K562 (cell line): ENCODE measurements at regions not wholly inside any gene's neighbourhood (a gene's known extent, or its start where the extent isn't known, plus 50 kb on each side); places are given as distances from the start of the nearest gene placed in this dataset.

ENCODE experiments used
- ATAC-seq: fragments of 200-7000 bp; cut with Tn5 transposase; 3 replicates; pipeline ENCODE4 v1.9.1; 2020; ENCODE audit warnings: moderate library complexity
- BruUV-seq: library from RNA; stranded (reverse); fragments of 400-500 nt; replicated peaks from 2 replicates; lab custom pipeline; 2021; lab: Mats Ljungman, UMichigan
- CTCF ChIA-PET: fragments of 300-600 bp; formaldehyde crosslinking; extraction: SDS; loops from one replicate; lab custom pipeline; 2021; ENCODE audit warnings: low intra/inter-chr PET ratio; lab: Yijun Ruan, JAX
- POLR2A ChIA-PET: fragments of 300-600, 350-650 bp; sonication (Branson Sonifier 250); formaldehyde crosslinking; extraction: SDS; loops from one replicate; lab custom pipeline; 2021; ENCODE audit warnings: antibody characterized with exemption, inconsistent platforms; lab: Yijun Ruan, JAX
- DNase-seq, 4 experiments: peaks; one replicate each; pipeline versions ENCODE4 v3.0.0 to v3.0.0-alpha.2; 2011 to 2018; ENCODE audit warnings: low spot score in 3 of 4, mixed read lengths in 3 of 4; ENCODE audit errors: extremely low read depth in 1 of 4
- FAIRE-seq: peaks from 2 replicates; lab custom pipeline; 2011; peaks lifted over from hg19 to GRCh38; lab: Jason Lieb, UNC
- H2AFZ ChIP-seq: 2 replicates; pipeline ENCODE4 v1.6.0; 2011; ENCODE audit warnings: low read depth, low read length, control low read depth, inconsistent platforms
- H3K27ac ChIP-seq: fragments of 200-600 bp; 3 replicates; pipeline ENCODE4 v1.8.0; 2011; ENCODE audit warnings: low read depth, mild to moderate bottlenecking, control low read depth, inconsistent platforms, low read length, moderate library complexity, mixed read lengths; ENCODE audit errors: extremely low read depth
- H3K27me3 ChIP-seq, 2 experiments: fragments of 300-600 bp in 1 of 2; 2 replicates in 1 of 2; 3 replicates in 1 of 2; pipeline versions ENCODE4 v1.6.0 to v1.8.0; 2011; ENCODE audit warnings: inconsistent platforms in 2 of 2, low read length in 2 of 2, mild to moderate bottlenecking in 1 of 2, mixed read lengths in 1 of 2, moderate library complexity in 1 of 2; ENCODE audit not compliant: control insufficient read depth in 2 of 2, insufficient read depth in 2 of 2
- H3K36me3 ChIP-seq: fragments of 300-600 bp; 3 replicates; pipeline ENCODE4 v1.8.0; 2011; ENCODE audit warnings: mild to moderate bottlenecking, low read length, inconsistent platforms; ENCODE audit not compliant: control insufficient read depth, insufficient read depth
- H3K4me1 ChIP-seq, 2 experiments: fragments of 200-600 bp in 1 of 2; replicated peaks in 1 of 2; 2 replicates in 1 of 2; 3 replicates in 1 of 2; pipeline versions ENCODE4 v1.5.1 to v1.8.0; 2011; ENCODE audit warnings: inconsistent platforms in 2 of 2, low read length in 2 of 2, mild to moderate bottlenecking in 1 of 2, mixed read lengths in 1 of 2, moderate library complexity in 1 of 2; ENCODE audit not compliant: control insufficient read depth in 2 of 2, insufficient read depth in 2 of 2
- H3K4me2 ChIP-seq: 2 replicates; pipeline ENCODE4 v1.6.1; 2011; ENCODE audit warnings: low read length, control low read depth, inconsistent platforms, mixed read lengths; ENCODE audit not compliant: insufficient read depth
- H3K4me3 ChIP-seq: fragments of 200-600 bp; sonication (generic), shearing (Covaris generic); 2 replicates; pipeline ENCODE4 v1.5.1; 2016; ENCODE audit warnings: control low read depth, inconsistent platforms
- H3K79me2 ChIP-seq: fragments of 200-600 bp; 3 replicates; pipeline ENCODE4 v1.8.0; 2011; ENCODE audit warnings: low read length, inconsistent platforms; ENCODE audit not compliant: control insufficient read depth, insufficient read depth
- H3K9ac ChIP-seq, 2 experiments: 2 replicates each; pipeline versions ENCODE4 v1.6.0 to v1.6.1; 2011; ENCODE audit warnings: low read depth in 2 of 2, low read length in 2 of 2, control low read depth in 1 of 2, inconsistent platforms in 1 of 2, mild to moderate bottlenecking in 1 of 2, mixed read lengths in 1 of 2; ENCODE audit not compliant: insufficient read depth in 1 of 2
- H3K9me1 ChIP-seq: one replicate; pipeline ENCODE4 v1.6.0; 2011; ENCODE audit warnings: inconsistent platforms, mild to moderate bottlenecking, low read length, moderate library complexity; ENCODE audit not compliant: control insufficient read depth, insufficient read depth
- H3K9me3 ChIP-seq: replicated peaks from 2 replicates; pipeline ENCODE4 v1.5.1; 2011; ENCODE audit warnings: low read depth, low read length, inconsistent platforms; ENCODE audit not compliant: control insufficient read depth, insufficient read depth
- H4K20me1 ChIP-seq: replicated peaks from 2 replicates; pipeline ENCODE4 v1.6.1; 2011; ENCODE audit warnings: low read length, inconsistent platforms, mixed read lengths; ENCODE audit not compliant: control insufficient read depth, insufficient read depth
- BACH1 ChIP-seq: fragments of 200-800 bp; sonication (Bioruptor generic); IDR thresholded peaks from 2 replicates; pipeline ENCODE4 v1.6.1; 2016; ENCODE audit warnings: missing genetic modification characterization, missing compliant biosample characterization
- BHLHE40 ChIP-seq: IDR thresholded peaks from 2 replicates; pipeline ENCODE4 v1.6.1; 2011; ENCODE audit warnings: low read length, improper control_type of control experiment
- CBFA2T2 ChIP-seq: fragments of 450-650 bp; conservative IDR thresholded peaks from 2 replicates; pipeline ENCODE4 v1.6.1; 2017; ENCODE audit warnings: mild to moderate bottlenecking
- E2F1 ChIP-seq: sonication (generic); formaldehyde crosslinking; IDR thresholded peaks from 2 replicates; pipeline ENCODE4 v1.8.1; 2023; ENCODE audit warnings: mild to moderate bottlenecking, missing genetic modification reagents, moderate library complexity
- E2F4 ChIP-seq: sonication (generic); formaldehyde crosslinking; IDR thresholded peaks from 2 replicates; pipeline ENCODE4 v1.8.0; 2022; ENCODE audit warnings: mild to moderate bottlenecking, low read depth, missing genetic modification reagents
- MCM2 ChIP-seq: fragments of 450-650 bp; IDR thresholded peaks from 2 replicates; pipeline ENCODE4 v1.6.1; 2017; ENCODE audit warnings: low read depth, mild to moderate bottlenecking
- NCOA4 ChIP-seq: fragments of 450-650 bp; IDR thresholded peaks from 2 replicates; pipeline ENCODE4 v1.6.1; 2018; ENCODE audit warnings: mild to moderate bottlenecking; ENCODE audit not compliant: partially characterized antibody
- SAP30 ChIP-seq: fragments of 200-600 bp; sonication (generic); IDR thresholded peaks from 2 replicates; pipeline ENCODE4 v1.6.1; 2012; ENCODE audit warnings: borderline replicate concordance, low read depth, mild to moderate bottlenecking, moderate library complexity, low read length, control low read depth, inconsistent platforms; ENCODE audit not compliant: insufficient read depth, poor library complexity, severe bottlenecking
- SMARCB1 ChIP-seq: IDR thresholded peaks from 2 replicates; pipeline ENCODE4 v1.6.1; 2011; ENCODE audit warnings: improper control_type of control experiment, low read depth; ENCODE audit not compliant: insufficient read length
- SOX6 ChIP-seq: fragments of 450-650 bp; IDR thresholded peaks from 2 replicates; pipeline ENCODE4 v1.6.1; 2014; ENCODE audit warnings: mild to moderate bottlenecking
- TBP ChIP-seq: optimal IDR thresholded peaks from 2 replicates; pipeline ENCODE3; 2011; ENCODE audit warnings: low read depth, low read length, improper control_type of control experiment
- ZNF217 ChIP-seq: sonication (generic); formaldehyde crosslinking; IDR thresholded peaks from 2 replicates; pipeline ENCODE4 v1.8.0; 2022; ENCODE audit warnings: mild to moderate bottlenecking, missing genetic modification reagents
- ZNF436 ChIP-seq: fragments of 250-450, 450-650 bp; sonication (Bioruptor Pico); formaldehyde crosslinking; IDR thresholded peaks from 2 replicates; pipeline ENCODE4 v1.7.0; 2020; ENCODE audit warnings: mild to moderate bottlenecking
- ZNF551 ChIP-seq: fragments of 250-450 bp; sonication (Bioruptor Pico); IDR thresholded peaks from 2 replicates; pipeline ENCODE4 v1.5.0; 2021; ENCODE audit warnings: mild to moderate bottlenecking, moderate library complexity
- ZNF583 ChIP-seq: fragments of 250-450 bp; sonication (Bioruptor Pico); IDR thresholded peaks from 2 replicates; pipeline ENCODE4 v1.4.0; 2020
- WGBS: fragments of 100-300 bp; shearing (Covaris generic); methylation state at CpG from one replicate; pipeline ENCODE4 v1.1.6; 2016; ENCODE audit warnings: low coverage, mixed read lengths; ENCODE audit not compliant: insufficient coverage; ENCODE audit errors: missing lambda C conversion rate; 5-methylcytosine and 5-hydroxymethylcytosine counted together
- in situ Hi-C: fragments of 300-500 bp; cut with MboI; formaldehyde crosslinking; loops from 4 replicates; pipeline ENCODE4 v1.15.0; 2018; ENCODE audit warnings: inconsistent platforms, mixed read lengths
- intact Hi-C: fragments of 100-400 bp; cut with micrococcal nuclease; formaldehyde crosslinking; loops from 2 replicates; pipeline ENCODE4 v1.14.2; 2022

- intact Hi-C loops: no loop called here
- Histone ChIP-seq H3K27me3 (no peaks in the 10 kb centered on the region), H3K79me2 (no peaks in the 10 kb centered on the region)
- TF ChIP-seq NCOA4 (no peak), CBFA2T2 (no peak), ZNF217 (no peak), SMARCB1 (no peak), BACH1 (tag) (no peak), MCM2 (no peak), TBP (no peak), E2F4 (CRISPR knock-in tag) (no peak), SAP30 (no peak), ZNF551 (CRISPR knock-in tag) (no peak), SOX6 (no peak), ZNF436 (CRISPR knock-in tag) (no peak), BHLHE40 (no peak), ZNF583 (CRISPR knock-in tag) (no peak), E2F1 (CRISPR knock-in tag) (no peak)
- TF ChIP-seq, all 486 proteins: peak for 0
- FAIRE-seq: no peak
- no peak for ATAC-seq
- H3K9ac ChIP-seq: no peak overlapping the region
- no peaks in the 10 kb centered on the region for H3K4me1 ChIP-seq
- H2AFZ ChIP-seq: no peak overlapping the region
- H4K20me1 ChIP-seq: no peaks in the 10 kb centered on the region
- ChIA-PET CTCF (no interaction called here), POLR2A (no interaction called here)
- in situ Hi-C loops: no loop called here
- no peak for DNase-seq
- no TSS peak for BruUV-seq
- no peaks in the 10 kb centered on the region for H3K9me1 ChIP-seq
- H3K4me2 ChIP-seq: no peak overlapping the region
- 2% methylated on average over 10 of the region's 10 CpGs for WGBS
- H3K27ac ChIP-seq: no peak overlapping the region
- H3K36me3 ChIP-seq: no peaks in the 10 kb centered on the region
- H3K4me3 ChIP-seq: no peak overlapping the region
- 0 out of 2 replicates have a peak, but pooled peaks cover 1% of the 10 kb centered on the region for H3K9me3 ChIP-seq
These were observed 986.3 kb upstream of the CELF4 start for GRCh38 chr18:38551881-38552280.
